HG03045 (cell line): ENCODE measurements at regions not wholly inside any gene's neighbourhood (a gene's known extent, or its start where the extent isn't known, plus 50 kb on each side); places are given as distances from the start of the nearest gene placed in this dataset.

Experiments used
- ATAC-seq: cut with Tn5 transposase; IDR thresholded peaks from one replicate; pipeline ENCODE4 v1.9.1; 2021; ENCODE audit warnings: mild to moderate bottlenecking, moderate library complexity; ENCODE audit not compliant: unreplicated experiment

DNA sequence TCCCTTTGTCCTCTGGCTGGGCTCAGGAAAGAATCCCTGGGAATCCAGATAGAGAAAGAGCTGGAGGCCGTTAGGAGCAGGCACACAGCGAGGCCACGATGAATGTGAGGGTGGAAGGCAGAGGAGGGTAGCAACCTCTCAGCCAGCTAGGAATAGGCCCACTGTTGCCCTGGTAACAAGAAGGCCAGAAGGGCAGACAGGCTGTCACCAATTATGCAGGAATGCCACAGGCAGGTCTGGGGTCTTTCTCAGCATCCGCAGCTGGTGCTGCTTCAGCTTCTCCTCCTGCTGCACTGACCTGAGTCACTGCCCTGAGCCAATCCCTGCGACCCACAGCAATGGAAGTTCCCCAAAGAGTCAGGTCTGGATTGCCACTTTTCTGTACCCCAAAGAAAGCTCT, 62.8 kb upstream of the C3orf80 start:
- ATAC-seq: no peak

DNA sequence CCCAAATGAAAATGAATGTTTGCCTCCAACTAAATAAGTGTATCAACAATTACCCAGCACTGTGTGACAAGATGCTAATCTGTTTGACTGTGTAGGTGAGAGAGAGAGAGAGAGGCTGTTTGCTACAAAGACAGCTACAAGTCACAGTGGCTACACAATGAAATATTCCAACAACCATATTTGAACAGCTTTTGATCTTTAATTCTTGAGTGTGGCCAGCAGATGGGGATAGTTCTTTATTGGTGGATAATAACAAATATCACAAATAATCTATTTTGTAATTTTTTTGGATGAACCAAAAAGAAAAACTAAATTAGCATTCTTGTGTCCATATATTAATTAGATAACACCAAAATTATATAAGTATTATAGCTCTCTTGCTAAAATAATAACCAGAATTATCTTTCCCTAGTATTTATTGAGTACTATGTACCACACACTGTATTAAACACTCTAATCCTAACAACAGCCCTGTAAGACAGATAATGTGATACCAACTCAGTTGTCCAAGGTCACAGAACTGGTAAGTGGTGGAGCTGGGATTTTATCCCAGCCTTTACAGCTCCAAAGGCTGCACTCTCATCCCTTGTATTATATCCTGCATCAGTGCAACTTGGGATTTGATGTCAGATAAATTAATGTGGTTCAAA, 61.9 kb upstream of the C3orf80 start:
- no peak for ATAC-seq

DNA sequence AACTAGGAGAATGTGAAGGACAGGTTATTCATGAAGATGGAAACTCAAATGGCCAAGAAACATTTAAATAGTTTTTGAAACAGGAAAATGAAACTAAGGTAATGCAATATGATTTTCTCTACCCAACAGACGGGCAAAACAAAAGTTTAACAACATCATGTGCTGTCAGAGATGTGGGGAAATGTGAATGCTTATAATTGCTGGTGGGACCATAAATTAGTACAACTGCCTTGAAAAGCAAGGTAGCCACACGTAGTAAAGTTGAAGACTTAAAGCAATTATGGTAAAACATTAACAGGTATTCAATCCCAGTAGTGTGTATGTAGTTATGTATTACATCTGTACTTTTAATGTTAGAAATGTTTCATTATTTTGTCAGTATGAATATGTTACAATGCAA, 57.0 kb upstream of the C3orf80 start:
- no peak for ATAC-seq

GRCh38 chr3:160169139-160169976, 55.9 kb upstream of the C3orf80 start:
- ATAC-seq: no peak

GRCh38 chr3:160170409-160171370, 54.5 kb upstream of the C3orf80 start:
- no peak for ATAC-seq

- ATAC-seq: no peak
Observed at GRCh38 chr3:160171813-160172212, 53.4 kb upstream of the C3orf80 start.

GRCh38 chr3:160174621-160175020, 50.6 kb upstream of the C3orf80 start:
- ATAC-seq: no peak
